HG03354 (cell line): ENCODE measurements at regions not wholly inside any gene's neighbourhood (a gene's known extent, or its start where the extent isn't known, plus 50 kb on each side); places are given as distances from the start of the nearest gene placed in this dataset.

Experiments
- ATAC-seq: cut with Tn5 transposase; IDR thresholded peaks from one replicate; pipeline ENCODE4 v1.9.1; 2021; ENCODE audit warnings: mild to moderate bottlenecking; ENCODE audit not compliant: unreplicated experiment, poor library complexity, severe bottlenecking

DNA sequence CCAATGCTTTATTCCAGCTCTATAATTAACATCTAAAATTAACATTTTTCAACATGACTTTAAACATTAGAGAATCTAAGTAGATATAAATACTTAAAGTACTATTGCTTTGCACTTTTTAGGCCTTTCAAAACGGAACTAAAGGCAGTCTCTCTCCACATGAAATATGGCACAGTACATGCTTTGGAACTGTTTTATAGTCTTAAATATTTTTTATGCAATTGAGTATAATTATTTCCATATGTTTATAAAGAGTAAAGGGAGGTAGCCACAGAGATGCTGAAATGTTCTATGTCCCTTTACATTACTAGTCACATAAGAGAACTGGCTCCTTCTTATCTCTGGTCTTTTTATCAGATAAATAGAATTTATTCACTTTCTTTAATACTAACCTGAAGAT lies 674.0 kb downstream of the PLCL1 start:
- no peak for ATAC-seq

DNA sequence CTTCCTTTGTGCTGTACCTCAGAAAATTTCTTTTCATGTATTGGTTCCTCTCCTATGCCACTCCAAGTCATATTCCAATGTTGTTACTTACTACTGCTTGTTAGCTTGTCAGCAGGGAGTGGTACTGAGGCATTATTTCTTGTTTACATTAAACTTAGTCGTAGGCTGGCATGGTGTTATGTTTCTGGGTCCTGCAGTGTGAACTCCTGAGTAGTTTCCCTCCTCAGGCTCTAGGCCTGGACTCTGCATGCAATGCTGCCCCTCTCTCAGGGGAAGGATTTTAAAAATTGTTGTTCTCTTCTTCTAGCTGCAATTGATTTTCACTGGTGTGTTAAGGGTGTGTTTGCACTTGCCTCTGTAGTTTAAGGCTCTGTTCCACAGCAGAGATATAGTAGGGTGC lies 671.6 kb downstream of the PLCL1 start:
- ATAC-seq, result no peak

DNA sequence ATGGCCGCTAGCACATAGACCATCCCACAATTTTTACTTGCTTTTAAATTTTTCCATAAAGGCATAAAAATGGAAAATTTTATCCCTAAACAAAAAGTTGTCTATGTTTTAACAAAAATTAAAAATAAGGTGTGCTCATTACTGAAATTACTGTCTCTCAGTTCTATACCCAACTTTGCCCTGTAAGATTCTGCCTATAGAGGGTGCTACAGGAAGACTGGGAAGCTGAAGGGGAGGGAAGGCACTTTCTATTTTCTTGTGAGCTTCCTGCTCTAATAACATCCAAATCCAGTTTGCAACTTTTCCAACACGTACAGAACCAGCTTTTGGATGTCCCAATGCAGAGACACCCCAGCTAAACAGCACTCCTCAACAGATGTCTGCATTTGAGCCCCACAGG lies 666.9 kb downstream of the PLCL1 start:
- no peak for ATAC-seq

DNA sequence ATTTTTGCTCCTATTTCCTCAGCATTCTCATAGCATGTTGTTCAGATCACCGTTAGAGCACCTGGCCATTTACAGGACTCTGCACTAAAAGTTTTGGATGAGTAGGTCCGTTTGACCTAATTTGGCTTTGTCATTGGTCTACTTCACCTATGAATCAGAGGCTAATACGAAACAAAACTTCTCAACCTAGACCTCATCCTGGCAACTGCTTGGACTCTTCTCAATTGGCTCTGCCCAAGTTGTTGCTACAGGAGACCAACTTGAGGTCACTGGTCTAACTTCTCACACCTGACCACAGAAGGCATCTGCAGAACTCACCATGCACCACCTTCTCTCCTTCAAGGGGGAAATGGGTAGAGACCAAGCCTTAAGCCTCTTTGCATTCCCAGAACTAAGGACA lies 663.7 kb downstream of the PLCL1 start:
- ATAC-seq, result no peak

DNA sequence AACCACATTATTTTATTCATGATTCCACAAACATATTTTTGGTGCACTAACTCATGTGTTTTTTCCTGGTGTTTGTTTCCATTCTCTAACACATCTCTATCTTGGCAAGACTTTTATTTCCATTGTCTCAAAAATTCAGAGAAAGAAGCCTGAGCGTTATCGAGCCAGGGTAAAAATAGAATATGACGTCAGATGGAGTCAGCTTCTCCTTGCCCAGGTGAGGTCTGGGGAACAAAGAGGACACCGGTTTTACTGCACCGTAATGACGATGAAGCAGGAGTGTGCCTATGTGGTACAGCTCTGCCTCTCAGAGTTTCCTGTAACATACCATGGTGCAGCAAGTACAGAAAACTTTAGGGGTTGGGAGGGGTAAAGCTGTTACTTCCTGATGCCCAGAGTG lies 661.6 kb downstream of the PLCL1 start:
- ATAC-seq, result no peak

DNA sequence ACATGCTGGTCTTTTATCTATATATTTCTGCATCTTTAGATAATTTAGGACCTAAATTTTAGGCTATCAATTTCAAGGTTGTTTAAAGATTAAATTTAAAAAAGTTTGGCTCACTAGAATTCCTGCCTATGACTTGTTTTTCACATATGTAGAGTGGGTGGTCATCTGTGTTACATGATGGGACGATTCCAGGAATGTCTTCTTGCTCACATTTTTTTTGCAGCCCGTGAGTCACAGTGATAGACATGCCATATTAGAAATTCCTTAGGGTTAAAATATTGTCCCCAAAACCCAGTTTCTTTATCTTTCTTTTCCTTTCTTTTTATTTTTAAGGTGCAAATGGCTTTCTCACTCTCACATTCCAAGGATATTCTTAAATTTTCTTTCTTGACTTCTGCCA lies 652.0 kb downstream of the PLCL1 start:
- no peak for ATAC-seq

DNA sequence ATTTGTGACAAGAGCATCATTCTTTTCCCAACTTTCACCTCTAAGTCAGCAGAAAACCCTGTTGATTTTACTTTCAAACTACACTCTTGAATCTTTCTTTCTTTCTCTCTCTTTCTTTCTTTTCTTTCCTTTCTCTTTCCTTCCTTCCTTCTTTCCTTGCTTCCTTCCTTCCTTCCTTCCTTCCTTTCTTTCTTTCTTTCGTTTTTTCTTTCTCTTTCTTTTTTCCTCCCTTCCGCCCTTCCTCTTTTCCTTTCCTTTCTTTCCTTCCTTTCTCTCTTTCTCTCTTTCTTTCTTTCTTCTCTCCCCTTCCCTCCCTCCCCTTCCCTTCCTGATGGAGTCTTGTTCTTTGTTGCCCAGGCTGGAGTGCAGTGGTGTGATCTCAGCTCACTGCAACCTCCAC lies 649.5 kb downstream of the PLCL1 start:
- no peak for ATAC-seq

DNA sequence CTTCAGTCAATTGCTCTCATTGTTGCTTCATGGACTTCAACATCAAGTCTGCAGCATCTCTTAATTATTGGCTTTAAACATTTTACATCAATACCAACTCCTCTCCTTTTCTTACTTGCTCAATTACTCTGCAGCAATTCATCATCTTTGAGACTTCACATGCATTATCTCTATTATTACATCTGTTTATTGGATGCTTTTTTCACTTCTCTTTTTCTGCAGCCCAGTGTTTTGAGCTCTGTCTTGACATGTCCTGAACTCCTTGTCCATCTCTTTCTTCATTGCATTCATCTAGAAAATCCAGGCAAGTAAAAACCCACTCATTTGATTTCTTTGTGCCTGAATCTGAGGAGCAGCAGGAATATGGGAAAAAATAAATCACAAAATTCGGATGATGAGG lies 647.9 kb downstream of the PLCL1 start:
- no peak for ATAC-seq

DNA sequence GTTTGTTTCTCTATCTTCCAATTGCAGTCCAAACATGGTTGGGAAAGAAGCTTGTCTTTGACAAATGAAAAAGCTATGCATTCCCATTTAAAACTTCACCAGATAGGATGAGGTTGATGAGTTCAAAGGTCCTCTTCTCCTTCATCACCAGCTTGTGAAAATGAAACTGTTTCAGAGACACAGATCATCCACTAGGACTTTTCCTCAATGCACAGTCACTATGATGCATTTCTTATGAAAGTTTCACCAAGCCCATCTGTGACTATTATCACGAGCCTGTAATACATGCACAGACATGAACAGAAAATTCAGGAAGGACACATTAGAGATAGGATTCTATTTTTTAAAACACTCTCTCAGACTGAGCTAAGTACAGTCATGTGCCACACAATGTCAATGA lies 644.4 kb downstream of the PLCL1 start:
- no peak for ATAC-seq

DNA sequence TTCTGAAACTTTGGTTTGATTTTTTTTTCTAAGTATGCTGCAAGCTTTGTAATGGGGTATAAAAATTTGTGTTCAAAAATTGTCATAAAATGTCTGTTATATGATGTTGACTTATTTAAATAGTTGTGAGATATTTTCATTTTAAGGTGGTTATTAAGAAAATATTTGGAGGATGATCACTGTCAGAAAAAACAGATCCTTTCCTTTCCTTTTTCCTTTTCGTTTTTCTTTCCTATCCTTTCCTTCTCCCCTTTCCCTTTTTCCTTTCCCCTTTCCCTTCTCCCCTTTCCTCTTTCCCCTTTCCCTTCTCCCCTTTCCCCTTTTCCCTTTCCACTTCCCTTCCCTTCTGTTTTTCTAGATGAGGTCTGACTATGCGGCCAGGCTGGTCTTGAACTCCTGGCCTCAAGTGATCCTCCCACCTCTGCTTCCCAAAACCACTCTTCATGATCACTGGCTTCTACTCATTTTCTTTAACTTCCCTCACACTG lies 640.5 kb downstream of the PLCL1 start:
- no peak for ATAC-seq

DNA sequence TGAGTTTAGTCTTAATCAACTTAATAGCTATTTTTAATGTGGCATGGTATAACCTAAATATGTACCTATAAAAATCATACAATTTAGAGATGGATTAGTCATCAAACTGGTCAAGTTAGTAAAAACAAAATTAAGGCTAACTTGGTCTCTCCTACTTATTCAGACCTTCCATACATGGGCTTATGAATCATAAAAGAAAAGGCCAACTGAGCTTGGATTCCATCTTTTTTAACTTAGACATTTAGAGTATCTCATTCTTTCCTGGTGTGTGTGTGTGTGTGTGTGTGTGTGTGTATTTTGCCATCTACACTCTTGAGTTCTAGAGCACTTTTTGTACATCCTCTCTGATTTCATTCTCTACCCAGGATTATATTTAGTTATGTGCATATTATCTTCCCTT lies 637.5 kb downstream of the PLCL1 start:
- no peak for ATAC-seq

DNA sequence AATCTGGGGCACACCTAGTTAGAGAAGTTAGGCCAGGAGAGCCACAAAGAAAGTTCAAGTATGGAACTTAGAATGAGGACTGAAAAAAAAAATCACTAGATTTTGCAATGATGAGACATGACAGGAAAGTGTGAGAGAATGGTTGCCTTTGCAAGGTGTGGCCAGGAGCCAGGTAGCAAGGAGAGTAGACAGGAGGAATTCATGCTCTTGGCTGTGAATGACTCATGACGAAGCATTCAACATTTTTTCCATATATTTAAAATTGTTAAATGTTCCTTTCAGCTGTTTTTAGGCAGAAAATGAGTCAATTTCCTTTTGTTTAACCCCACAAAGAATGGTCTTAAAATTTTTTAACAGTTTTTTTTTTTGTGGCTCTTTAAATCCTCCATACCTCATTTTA lies 636.9 kb downstream of the PLCL1 start:
- no peak for ATAC-seq

DNA sequence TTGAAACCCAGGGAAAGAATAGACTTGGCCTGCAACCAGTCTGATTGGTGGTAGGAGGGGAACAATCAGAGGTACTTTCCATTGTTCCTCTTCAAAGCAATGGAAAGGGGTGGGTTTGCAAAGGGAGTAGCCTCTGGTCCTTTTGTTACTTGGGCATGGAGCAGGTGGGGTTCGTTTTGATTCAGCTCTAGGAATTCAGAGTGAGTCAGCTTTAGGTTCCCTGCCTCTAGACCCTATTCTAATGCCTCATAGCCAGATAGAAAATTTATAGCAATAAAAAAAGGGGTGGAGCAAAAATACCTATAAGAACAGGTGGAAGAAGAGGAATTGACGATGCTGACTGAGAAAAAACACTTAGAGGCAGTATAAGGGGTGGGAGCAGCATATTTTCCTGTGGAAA lies 636.4 kb downstream of the PLCL1 start:
- no peak for ATAC-seq

DNA sequence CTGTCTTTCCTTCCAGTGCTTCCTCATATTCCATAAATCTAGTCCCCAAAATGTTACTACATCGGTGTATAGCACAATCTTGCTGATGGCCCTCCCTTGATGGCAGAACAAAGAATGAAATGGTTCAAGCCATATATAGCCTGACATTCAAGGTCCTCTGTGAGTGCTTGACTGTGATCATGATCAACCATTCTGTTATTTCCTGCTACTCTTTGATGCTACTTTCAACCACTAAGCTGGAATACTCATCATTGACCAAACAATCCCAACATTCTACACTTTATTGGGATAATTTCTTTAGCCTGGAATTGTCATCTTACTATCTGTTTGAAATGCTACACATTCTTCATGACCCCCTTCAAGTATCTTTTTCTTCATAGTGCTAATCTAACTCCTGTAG lies 633.9 kb downstream of the PLCL1 start:
- ATAC-seq, result no peak

DNA sequence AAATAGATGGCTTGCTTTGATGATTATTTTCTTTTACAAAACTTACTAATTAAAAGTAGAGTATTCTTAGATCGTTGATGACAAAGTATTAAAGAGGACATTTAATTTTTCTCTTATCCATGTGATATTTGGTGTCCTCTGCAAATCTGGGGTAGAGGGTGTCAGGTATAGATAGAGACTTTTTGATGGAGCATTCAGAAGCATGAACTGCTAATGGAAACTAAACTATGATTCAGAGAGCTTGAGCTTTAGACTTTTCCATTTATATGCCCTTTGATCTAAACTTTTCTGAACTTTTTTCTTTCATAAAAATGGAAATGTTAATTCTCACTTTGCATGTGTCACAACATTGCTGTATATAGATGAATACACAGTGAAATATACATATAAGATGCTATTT lies 619.7 kb downstream of the PLCL1 start:
- no peak for ATAC-seq

DNA sequence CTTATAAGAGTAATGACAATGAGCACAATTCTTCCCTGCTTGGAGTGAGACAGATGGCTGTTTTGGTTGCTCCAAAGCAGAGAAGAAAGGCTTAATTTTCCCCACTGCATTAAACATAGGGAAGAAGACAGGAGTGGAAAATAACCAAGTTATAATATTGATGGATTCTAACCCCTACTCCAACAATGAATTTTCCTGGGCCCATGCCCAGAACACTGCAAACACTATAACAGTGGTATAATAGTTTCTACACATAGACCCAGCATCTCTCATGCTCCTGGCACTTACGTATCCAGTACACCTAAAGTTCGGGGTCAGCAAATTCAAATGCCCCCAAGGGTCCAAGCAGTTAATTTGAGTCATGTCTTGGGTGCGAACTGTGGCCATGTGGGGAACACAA lies 613.4 kb downstream of the PLCL1 start:
- ATAC-seq, result no peak

DNA sequence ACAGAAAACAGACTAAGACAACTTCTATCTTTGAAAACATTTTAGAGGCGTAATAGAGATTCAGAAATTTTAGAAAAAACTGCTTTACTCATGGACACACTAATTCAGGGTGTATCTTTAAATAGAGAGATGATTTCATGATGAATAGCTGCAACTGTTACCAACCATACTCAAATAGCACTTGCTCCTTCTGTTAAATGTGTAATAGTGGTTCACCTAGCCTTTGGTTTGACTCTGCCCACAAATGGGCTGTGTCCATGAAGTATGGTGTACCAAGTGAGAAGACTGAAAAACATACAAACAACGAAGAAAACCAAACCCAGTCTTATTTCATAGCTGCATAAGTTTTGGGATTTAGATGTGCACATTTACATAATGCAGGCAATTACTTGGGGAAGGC lies 610.6 kb downstream of the PLCL1 start:
- ATAC-seq, result no peak

DNA sequence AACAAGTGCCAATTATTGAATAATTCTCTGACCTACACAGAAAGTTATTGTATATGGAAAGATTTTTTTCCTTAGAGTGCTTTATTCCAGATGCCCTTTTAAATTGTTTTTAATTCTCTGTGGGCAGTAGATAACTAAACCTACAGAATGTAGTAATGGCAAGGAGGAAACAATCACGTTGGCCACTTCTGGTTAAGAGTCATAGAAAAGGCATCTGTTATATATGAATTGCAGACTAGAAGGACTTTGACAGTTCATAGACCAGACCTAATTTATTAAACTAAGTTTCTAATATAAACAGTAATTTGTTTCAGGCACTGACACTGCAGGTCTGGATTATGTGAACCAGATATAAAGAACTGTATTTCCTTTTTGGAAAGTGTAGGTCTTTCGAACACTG lies 607.5 kb downstream of the PLCL1 start:
- ATAC-seq, result no peak

DNA sequence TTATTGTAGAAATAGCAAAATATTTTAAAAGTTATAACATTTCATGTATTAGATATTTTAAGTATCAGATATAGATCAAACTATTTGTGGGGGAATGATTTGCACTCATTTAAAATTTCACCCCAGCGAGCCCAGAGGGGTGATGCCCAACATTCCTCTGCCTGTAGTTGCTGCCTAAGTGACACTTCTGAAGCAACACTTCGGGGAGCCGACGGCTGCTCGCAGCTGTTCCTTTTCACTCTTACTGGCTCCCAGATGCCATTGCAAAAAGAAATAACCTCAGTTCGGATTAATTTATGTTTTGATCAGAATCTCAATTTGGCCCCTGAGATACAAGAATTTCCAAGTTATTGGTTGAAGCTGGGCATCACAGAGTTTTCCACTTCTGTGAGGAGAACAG lies 603.8 kb downstream of the PLCL1 start:
- no peak for ATAC-seq

DNA sequence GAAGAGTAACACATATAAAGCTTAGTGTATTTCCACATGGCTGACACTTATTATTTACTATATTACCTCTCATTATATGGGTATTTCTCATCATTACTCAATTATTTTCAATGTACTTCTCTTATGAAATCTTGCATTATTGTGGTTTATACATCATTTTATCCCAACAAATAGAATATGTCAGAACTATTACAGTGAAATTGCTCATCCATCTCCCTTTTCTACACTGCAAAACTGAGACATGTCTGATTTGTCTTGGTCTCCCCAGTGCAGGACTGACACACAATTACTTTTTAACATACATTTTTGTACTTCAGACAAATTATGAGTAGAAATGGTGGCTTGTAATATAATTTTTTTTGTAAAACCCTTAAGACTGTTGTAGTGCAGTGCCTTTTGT lies 600.9 kb downstream of the PLCL1 start:
- no peak for ATAC-seq

DNA sequence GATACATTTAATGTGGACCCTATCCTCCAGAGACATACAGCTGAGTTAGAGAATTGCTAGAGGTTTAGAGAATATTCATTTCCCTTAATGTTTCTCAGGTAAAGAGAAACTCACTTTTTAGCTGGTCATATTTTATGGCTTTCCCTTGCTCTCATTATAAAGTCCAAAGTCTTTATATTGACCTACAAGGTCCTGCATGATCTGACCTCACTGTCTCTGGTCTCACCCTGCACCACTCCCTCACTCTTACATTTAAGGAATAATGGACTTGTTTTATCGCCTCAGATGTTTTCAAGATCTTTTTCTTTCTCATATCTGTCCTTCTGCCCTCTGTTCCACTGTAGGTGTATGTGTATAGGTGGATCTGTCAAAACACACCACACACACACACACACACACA lies 597.3 kb downstream of the PLCL1 start:
- ATAC-seq, result no peak

DNA sequence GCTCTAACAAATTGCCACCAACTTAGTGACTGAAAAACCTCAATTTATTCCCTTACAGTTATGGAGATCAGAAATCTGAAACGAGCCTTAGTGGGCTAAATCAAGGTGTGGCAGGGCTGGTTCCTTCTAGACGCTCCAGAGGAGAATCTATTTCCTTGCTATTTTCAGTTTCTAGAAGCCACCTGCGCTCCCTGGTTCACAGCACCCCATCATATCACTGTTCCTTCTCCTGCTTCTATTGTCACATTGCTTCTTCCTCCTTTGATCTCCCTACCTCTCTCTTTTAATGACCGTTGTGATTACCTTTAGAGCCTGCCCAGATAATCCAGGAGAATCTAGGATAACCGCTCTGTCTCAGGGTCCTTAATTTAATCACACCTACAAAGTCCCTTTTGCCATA lies 596.6 kb downstream of the PLCL1 start:
- ATAC-seq, result no peak

DNA sequence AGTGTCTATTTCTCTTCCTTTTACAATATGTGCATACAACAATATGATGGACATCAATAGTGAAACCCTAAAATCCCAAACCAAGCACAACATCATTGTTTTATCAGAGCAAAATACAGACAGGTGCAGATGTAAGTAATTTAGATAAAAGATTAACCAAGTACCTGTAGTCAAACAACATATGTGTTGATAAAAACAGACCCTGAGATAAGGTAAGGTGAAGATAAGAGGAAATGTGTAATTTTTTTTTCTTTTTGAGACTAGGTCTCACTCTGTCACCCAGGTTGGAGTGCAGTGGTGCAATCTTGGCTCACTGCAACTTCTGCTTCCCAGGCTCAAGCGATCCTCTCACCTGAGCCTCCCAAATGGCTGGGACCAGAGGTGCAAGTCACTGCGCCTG lies 589.8 kb downstream of the PLCL1 start:
- no peak for ATAC-seq
